Tibial nerve (tissue), 4 donors: ENCODE measurements at regions not wholly inside any gene's neighbourhood (a gene's known extent, or its start where the extent isn't known, plus 50 kb on each side); places are given as distances from the start of the nearest gene placed in this dataset.

Experiments used
- DNase-seq, 2 donors: peaks; one replicate each; pipeline ENCODE4 v3.0.0-alpha.2; 2019; ENCODE audit warnings: low spot score in 2 of 2
- H3K27ac ChIP-seq, 4 donors: fragments of 200-600 bp; sonication (generic) in 3 of 4; one replicate each; pipeline ENCODE4 v1.5.1; 2017 to 2019; ENCODE audit warnings: mild to moderate bottlenecking in 1 of 4
- H3K27me3 ChIP-seq, 2 donors: fragments of 200-600 bp; sonication (generic) in 1 of 2; one replicate each; pipeline versions ENCODE4 v1.5.1 to v1.6.0; 2017 to 2019
- H3K36me3 ChIP-seq, 3 donors: fragments of 200-600 bp; sonication (generic); one replicate each; pipeline ENCODE4 v1.5.1; 2018 to 2019
- H3K4me1 ChIP-seq, 4 donors: fragments of 200-600 bp; sonication (generic) in 3 of 4; one replicate each; pipeline ENCODE4 v1.5.1; 2017 to 2019
- H3K4me3 ChIP-seq, 4 donors: fragments of 200-600 bp; sonication (generic) in 3 of 4; one replicate each; pipeline ENCODE4 v1.5.1; 2017 to 2019; ENCODE audit warnings: mild to moderate bottlenecking in 1 of 4, moderate library complexity in 1 of 4
- H3K9me3 ChIP-seq, 4 donors: fragments of 200-600 bp; sonication (generic) in 3 of 4; one replicate each; pipeline ENCODE4 v1.5.1; 2017 to 2019
- EP300 ChIP-seq, 2 donors: sonication (generic); formaldehyde crosslinking; IDR thresholded peaks; one replicate each; pipeline ENCODE4 v1.6.1; 2017; ENCODE audit warnings: antibody characterized with exemption in 2 of 2, mild to moderate bottlenecking in 1 of 2
- POLR2A ChIP-seq, 2 donors: fragments of 450-650 bp; IDR thresholded peaks; one replicate each; pipeline ENCODE4 v1.6.1; 2017; ENCODE audit warnings: antibody characterized with exemption in 2 of 2, mild to moderate bottlenecking in 2 of 2, moderate library complexity in 2 of 2
- WGBS, 2 donors: methylation state at CpG; one replicate each; pipeline ENCODE4 v1.1.5; 2018; 5-methylcytosine and 5-hydroxymethylcytosine counted together
- TF ChIP-seq, protein P1 (sequence below), 5 experiments: fragments of 200-600 bp in 3 of 5; fragments of 450-650 bp in 2 of 5; sonication (generic) in 3 of 5; IDR thresholded peaks; one replicate each; pipeline ENCODE4 v1.5.1; 2016 to 2019; ENCODE audit warnings: antibody characterized with exemption in 5 of 5, mild to moderate bottlenecking in 3 of 5, moderate library complexity in 2 of 5

DNA sequence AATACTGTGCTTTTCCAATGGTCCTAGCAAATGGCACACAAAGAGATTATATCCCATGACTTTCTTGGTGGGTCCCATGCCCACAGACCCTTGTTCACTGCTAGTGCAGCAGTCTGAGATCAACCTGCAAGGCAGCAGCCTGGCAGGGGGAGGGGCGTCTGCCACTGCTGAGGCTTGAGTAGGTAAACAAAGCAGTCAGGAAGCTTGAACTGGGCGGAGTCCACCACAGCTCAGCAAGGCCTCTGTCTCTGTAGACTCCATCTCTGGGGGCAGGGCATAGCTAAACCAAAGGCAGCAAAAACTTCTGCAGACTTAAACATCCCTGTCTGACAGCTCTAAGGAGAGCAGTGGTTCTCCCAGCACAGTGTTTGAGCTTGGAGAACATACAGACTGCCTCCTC, 82.9 kb downstream of the ZNF737 start:
- H3K27me3 ChIP-seq, result no peaks in the 10 kb centered on the region
- WGBS, 2 donors, result 41 to 74% methylated on average over 2 of the region's 2 CpGs
- TF ChIP-seq, protein P1, sequence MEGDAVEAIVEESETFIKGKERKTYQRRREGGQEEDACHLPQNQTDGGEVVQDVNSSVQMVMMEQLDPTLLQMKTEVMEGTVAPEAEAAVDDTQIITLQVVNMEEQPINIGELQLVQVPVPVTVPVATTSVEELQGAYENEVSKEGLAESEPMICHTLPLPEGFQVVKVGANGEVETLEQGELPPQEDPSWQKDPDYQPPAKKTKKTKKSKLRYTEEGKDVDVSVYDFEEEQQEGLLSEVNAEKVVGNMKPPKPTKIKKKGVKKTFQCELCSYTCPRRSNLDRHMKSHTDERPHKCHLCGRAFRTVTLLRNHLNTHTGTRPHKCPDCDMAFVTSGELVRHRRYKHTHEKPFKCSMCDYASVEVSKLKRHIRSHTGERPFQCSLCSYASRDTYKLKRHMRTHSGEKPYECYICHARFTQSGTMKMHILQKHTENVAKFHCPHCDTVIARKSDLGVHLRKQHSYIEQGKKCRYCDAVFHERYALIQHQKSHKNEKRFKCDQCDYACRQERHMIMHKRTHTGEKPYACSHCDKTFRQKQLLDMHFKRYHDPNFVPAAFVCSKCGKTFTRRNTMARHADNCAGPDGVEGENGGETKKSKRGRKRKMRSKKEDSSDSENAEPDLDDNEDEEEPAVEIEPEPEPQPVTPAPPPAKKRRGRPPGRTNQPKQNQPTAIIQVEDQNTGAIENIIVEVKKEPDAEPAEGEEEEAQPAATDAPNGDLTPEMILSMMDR (IDR thresholded peaks at IDR 0.05), result no peak
- TF ChIP-seq EP300 (IDR thresholded peaks at IDR 0.05), result no peak
- no peak for TF ChIP-seq POLR2A (IDR thresholded peaks at IDR 0.05)
- no peak overlapping the region for H3K27ac ChIP-seq
- peaks cover 0 to 10% (median 0%) of the 10 kb centered on the region in 4 donors for H3K9me3 ChIP-seq
- no peaks in the 10 kb centered on the region for H3K36me3 ChIP-seq
- H3K4me3 ChIP-seq, result no peak overlapping the region
- H3K4me1 ChIP-seq, result no peaks in the 10 kb centered on the region
- no peak for DNase-seq

DNA sequence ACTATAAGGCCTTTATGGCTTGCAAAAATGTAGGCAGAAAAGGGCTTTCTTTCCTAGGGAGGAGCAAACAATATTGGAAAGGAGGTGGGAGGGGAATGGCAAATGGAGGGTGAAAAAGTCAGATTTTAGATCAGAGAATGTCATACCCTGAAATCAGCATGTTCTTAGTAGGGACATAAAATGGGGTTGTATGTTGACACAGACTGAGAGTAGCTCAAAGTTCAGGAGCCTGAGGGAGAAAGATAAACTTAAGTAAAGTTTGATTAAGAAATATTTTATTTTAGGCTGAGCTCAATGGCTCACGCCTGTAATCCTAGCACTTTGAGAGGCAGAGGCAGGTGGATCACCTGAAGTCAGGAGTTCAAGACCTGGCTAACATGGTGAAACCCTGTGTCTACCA, 83.8 kb downstream of the ZNF737 start:
- Histone ChIP-seq H3K27ac (no peak overlapping the region), H3K9me3 (peaks cover 0 to 9% (median 0%) of the 10 kb centered on the region in 4 donors), H3K4me1 (no peaks in the 10 kb centered on the region), H3K4me3 (no peak overlapping the region), H3K36me3 (no peaks in the 10 kb centered on the region), H3K27me3 (no peaks in the 10 kb centered on the region)
- TF ChIP-seq EP300 (IDR thresholded peaks at IDR 0.05), result no peak
- TF ChIP-seq, protein P1 (IDR thresholded peaks at IDR 0.05), result no peak
- TF ChIP-seq POLR2A (IDR thresholded peaks at IDR 0.05), result no peak
- WGBS, 2 donors, result 77 to 78% methylated on average over 1 of the region's 1 CpG
- no peak for DNase-seq

DNA sequence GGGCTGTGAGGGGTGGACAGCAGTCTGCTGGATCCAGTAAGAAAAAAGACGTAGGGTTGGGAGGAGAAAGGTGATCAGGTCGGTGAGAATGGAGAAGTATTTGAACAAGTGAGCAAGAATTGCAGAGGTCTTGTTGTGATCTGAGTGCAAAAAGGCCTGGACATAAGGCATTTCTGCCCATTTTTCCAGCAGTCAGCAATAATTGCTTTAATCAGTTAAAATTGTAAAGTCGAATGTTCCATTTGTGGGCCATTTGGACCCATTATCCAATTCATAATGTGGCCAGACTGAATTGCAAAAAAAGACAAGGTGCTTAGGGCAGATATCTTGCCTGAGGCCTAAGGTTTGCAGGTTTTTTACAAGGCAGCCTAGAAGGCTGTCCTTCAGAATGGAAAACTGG, 86.1 kb downstream of the ZNF737 start:
- Histone ChIP-seq H3K36me3 (no peaks in the 10 kb centered on the region), H3K4me3 (no peak overlapping the region), H3K4me1 (no peaks in the 10 kb centered on the region), H3K9me3 (peaks cover 0 to 12% (median 0%) of the 10 kb centered on the region in 4 donors), H3K27me3 (no peaks in the 10 kb centered on the region), H3K27ac (no peak overlapping the region)
- WGBS, 2 donors, result 81% methylated on average over 3 of the region's 3 CpGs
- TF ChIP-seq EP300 (IDR thresholded peaks at IDR 0.05) (no peak), POLR2A (IDR thresholded peaks at IDR 0.05) (no peak)
- TF ChIP-seq, protein P1 (IDR thresholded peaks at IDR 0.05), result no peak
- no peak for DNase-seq

DNA sequence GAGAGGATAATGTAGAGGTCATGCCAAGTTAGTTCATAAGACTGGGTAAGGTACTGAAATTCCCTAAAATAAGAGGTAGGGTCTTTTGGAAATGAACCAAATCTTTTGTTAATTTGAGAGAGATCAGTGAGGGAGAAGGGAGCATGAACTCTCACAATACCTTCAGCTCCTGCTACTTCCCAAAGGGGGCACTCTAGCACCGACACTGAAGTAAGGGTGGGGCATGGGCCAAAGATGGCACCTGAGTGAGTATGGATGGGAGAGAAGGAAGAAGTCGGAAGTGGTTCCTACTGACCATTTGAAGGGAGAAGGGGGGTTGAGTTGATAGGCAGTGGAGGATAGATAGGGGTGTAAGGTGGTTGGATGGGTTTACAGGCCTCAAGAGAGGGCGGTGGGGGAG, 86.6 kb downstream of the ZNF737 start:
- Histone ChIP-seq H3K4me1 (no peaks in the 10 kb centered on the region), H3K27ac (no peak overlapping the region), H3K9me3 (peaks cover 0 to 16% (median 0%) of the 10 kb centered on the region in 4 donors), H3K27me3 (no peaks in the 10 kb centered on the region), H3K36me3 (no peaks in the 10 kb centered on the region), H3K4me3 (no peak overlapping the region)
- WGBS, 2 donors, result 86 to 89% methylated on average over 3 of the region's 3 CpGs
- TF ChIP-seq POLR2A (IDR thresholded peaks at IDR 0.05) (no peak), EP300 (IDR thresholded peaks at IDR 0.05) (no peak)
- TF ChIP-seq, protein P1 (IDR thresholded peaks at IDR 0.05), result no peak
- DNase-seq, result no peak

DNA sequence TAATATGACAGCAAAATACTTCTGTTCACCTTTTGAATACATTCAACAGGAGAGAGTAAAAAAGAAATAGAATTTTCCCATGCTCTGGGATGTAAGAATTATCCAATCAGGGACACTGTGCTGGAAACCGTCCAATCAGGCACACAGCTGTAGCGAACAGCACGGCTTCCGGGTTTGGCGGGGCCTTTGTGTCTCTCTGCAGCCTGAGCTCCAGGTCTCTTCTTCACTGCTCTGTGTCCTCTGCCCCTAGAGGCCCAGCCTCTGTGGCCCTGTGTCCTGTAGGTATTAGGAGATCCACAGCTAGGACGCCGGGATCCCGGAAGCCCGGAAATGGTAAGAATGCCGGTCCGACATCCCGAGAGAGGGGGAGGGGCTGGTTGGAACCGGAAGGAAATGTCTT, 92.7 kb downstream of the ZNF737 start:
- no peak overlapping the region for H3K4me3 ChIP-seq
- H3K9me3 ChIP-seq, result peaks cover 0 to 29% (median 2%) of the 10 kb centered on the region in 4 donors
- H3K27ac ChIP-seq, result no peak overlapping the region
- no peaks in the 10 kb centered on the region for H3K36me3 ChIP-seq
- no peaks in the 10 kb centered on the region for H3K27me3 ChIP-seq
- no peaks in the 10 kb centered on the region for H3K4me1 ChIP-seq
- WGBS, 2 donors, result 90 to 92% methylated on average over 13 of the region's 13 CpGs
- DNase-seq, result no peak
- no peak for TF ChIP-seq POLR2A (IDR thresholded peaks at IDR 0.05)
- TF ChIP-seq, protein P1 (IDR thresholded peaks at IDR 0.05), result no peak
- TF ChIP-seq EP300 (IDR thresholded peaks at IDR 0.05), result no peak
